Cardiac septum (tissue), 1 donor: ENCODE measurements at regions not wholly inside any gene's neighbourhood (a gene's known extent, or its start where the extent isn't known, plus 50 kb on each side); places are given as distances from the start of the nearest gene placed in this dataset.
A peak's percentile ranks its signal among the peaks of the same experiment; 100 is the strongest.

Experiments
- DNase-seq: peaks from one replicate; pipeline ENCODE4 v3.0.0-alpha.2; 2020; ENCODE audit warnings: low spot score
- intact Hi-C: fragments of 100-400 bp; cut with DNase I; formaldehyde crosslinking; loops from one replicate; pipeline ENCODE4 v1.14.0; 2022
- donor health status: DM: no; HTN: no; CAD: no.

- intact Hi-C loops = no loop called here
- DNase-seq = no peak
Measured at GRCh38 chr4:124017185-124017785, 620.7 kb downstream of the SPRY1 start.

DNA sequence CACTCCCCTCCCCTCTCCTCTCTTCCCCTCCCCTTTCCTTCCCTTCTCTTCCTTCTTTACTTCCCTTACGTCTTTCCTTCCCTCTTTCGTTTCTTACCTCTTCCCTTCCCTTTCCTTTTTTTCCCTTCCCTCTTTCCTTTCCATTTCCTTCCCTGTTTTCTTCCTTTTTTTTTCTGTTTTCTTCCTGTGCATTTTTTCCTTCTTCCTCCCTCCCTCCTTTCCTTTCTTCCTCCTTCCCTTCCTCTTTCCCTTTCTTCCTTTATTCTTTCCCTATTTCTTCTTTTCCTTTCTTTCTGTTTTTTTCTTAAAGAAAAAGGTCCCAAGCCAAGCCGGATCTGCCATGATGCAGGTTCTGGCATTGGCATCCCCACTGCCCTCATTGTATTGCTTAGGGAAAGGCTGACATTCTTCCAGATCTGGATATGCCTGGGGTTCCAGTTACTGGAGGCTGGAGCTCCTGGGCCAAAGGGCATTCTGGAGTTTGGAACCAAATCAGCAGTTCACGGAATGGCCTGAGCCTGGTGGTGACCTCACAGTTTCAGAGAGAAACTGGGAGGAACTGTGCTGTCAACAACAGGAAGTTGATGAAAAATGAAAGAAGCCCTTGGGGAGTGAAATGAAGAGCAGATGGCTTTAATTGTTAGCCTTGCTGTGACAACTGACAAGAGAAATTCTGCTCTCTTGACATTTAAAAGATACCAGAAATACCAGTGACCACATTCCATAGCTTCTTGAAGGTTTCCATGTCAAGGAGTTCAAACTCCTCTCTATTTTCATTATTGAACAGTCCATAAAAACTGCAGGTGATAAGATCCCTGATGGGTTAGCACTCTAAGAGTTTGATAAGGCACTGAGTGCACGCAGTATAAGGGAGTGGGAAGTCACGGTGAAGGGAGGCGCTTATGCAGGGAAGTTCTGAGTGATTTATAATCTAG is 622.1 kb downstream of the SPRY1 start:
- no peak for DNase-seq
- intact Hi-C loops = no loop called here

DNA sequence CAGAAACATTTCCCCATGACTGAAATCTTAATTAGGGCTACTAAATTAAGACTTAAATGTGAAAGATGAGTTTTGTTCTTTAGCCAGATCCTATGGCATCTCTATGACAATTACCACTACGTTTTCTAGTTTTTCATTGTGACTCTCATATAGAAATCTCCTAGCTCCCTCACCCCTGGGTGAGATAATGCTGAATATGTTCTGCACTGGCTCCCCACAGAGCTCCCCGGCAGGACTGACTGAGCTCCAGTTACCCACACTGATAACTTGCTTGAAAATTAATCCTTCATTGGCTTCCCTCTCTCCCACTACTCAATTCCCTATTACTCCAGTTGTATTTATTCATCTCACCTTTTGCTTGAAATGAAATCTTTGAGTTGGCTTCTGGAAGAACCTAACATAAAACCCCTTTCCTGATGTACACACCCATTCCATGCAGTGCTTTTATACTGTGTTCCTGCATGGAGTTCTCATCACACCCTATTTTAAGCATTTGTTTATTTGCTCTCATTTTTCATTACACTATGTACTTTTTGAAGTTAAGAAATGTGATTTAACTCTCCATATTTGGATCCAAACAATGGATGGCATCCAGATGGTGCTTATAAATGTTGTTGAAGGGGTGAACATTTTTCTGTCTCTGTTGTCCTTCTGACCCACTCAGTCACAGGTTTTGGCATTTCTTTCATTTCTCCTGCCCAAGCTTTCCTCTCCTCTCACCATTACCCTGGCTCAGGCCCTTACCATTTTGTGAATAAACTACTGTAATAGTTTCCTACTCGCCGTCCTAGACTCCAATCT is 623.4 kb downstream of the SPRY1 start:
- intact Hi-C loops = no loop called here
- no peak for DNase-seq

DNA sequence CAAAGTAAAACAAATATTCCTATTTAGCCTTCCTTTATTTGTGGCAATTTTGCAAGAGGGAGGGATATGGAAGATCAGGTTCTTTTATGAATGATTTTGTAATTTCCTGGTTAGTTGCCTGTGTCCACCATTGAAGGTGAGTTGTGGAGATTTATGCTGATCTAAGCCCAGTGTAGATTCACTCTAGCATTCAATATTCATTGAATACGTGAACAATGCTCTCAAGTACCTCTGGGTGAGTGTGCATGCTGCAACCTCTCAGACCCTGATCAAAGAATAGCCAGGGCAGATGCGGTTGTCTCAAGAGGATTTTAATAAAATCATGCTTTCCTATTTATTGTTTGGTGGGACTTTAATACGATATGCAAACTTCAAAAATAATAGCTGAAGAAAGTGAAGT is 628.4 kb downstream of the SPRY1 start:
- intact Hi-C loops = no loop called here
- no peak for DNase-seq

DNA sequence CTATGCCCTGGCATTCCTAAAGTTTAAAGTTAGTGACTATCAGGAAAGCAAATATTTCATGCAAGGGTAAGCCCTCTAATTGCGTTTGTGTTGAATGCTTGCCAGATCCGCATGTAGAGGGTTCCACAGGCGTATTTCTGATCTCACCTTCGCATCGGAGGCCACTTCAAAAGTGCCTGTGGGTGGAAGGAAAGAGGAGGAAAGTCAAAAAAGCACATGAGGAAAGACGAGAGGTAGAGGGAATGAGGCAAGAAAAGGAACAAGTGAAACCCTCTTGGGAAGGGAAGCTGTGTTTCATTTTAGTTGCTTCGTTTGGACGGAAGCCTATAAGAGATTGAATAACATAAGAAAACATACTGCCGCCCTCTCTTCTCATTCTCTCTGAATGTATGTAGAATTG is 628.8 kb downstream of the SPRY1 start:
- intact Hi-C loops = no loop called here
- DNase-seq = no peak

- no peak for DNase-seq
Measured at GRCh38 chr4:124028182-124028581, 631.6 kb downstream of the SPRY1 start.

GRCh38 chr4:124030147-124030546 is 633.6 kb downstream of the SPRY1 start:
- no peak for DNase-seq
- intact Hi-C loops = no loop called here

More at GRCh38 chr4:124028182-124028581, 631.6 kb downstream of the SPRY1 start:
- intact Hi-C loops = no loop called here

DNA sequence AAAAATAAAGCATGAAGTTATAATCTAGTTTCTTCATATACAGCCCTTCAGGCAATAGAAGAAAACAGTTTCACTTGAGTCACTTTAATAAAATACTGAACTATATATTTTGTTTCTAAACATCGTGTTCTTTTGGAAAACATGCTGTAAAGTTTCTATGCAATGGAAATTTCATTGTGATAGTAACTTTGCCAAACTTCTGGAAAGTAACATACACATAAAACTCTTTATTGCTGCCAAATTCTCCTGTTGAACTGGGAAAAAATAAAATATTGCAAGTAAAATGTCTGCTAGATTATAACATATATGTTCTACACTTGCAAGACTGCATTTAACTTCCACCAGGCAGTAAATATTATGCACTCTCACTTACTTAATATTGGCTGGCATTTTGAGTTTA is 635.4 kb downstream of the SPRY1 start:
- intact Hi-C loops = no loop called here
- no peak for DNase-seq

DNA sequence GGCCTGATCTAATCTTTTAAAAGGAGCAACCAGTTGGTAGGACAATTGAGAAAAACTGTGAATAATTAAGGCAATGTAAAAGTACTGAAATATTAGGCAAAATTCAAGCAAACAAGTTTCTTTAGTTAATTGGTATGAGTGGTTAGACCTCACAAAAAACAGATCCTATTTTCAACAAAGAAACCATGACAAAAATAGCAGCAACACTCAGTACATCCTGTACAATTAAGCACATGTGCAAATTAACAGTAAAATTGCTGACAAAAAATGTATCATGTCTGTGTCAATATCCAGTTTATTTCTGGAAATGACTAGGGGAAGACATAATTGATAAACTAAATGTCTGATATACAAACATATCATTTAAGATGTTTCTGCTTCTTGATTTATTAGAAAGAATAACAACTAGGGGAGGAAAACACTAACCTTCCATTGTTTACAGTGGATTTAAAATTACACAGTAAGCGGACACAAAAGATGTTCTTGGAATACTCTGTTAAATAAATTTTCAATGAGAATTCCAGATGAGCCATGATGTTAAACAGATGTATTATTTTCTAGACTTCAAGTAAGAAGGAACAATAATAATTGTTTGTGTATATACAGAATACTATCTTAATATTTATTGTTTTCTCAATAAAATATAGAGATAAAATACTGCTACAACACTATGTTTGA is 638.9 kb downstream of the SPRY1 start:
- DNase-seq = no peak
- intact Hi-C loops = no loop called here

GRCh38 chr4:124037236-124037635 is 640.6 kb downstream of the SPRY1 start:
- no peak for DNase-seq
- intact Hi-C loops = no loop called here

- intact Hi-C loops = no loop called here
- no peak for DNase-seq
Measured at GRCh38 chr4:124044330-124044729, 647.7 kb downstream of the SPRY1 start.

DNA sequence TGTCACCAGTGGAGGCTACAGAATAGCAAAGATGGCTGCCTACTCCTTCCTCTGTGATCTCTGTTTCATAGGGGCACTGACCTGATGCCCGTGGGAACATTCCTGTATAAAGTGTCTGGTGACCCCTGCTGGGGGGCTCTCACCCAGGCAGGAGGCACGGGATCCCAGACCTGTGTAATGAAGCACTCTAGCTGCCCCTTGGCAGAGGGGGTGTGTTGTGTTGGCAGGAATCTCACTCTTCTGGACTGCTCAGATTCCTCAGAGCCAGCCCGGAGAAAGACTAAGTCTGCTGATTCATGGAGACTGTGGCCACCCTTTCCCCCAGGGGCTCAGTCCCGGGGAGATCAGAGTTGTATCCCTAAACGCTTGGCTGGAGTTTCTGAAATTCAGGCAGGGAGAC is 648.3 kb downstream of the SPRY1 start:
- DNase-seq = no peak
- intact Hi-C loops = no loop called here

- no peak for DNase-seq
- intact Hi-C loops = no loop called here
Measured at GRCh38 chr4:124046190-124046589, 649.6 kb downstream of the SPRY1 start.

DNA sequence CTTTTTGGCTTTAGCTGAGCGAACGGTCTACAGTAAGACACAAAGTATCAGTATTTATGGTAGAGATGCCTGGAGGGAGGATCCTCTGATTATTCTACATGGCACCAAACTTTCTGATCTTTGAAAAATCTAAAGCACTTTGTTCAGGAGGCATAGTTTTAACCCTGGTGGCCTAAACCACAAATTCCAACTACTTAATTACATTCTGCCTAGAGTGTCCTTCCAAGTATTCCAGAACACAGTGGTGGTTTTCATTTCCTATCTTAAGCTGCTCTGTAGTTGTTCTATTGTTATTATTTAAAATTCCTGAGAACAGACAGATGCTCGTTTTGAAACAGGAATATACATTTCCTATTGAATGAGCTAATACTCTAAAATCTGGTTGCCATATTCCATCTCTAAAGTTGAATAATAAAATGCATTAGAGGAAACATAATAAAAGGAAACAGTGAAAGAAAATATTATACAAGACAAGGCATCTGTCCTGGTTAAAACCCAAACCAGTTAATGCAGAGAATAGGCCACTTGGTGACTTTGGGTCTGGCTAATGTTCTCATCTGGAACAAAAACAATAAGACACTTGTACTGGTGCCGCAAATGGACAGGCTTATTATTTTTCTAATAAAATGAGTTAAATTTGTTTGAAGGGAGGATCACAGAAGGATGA is 657.4 kb downstream of the SPRY1 start:
- intact Hi-C loops = no loop called here

DNA sequence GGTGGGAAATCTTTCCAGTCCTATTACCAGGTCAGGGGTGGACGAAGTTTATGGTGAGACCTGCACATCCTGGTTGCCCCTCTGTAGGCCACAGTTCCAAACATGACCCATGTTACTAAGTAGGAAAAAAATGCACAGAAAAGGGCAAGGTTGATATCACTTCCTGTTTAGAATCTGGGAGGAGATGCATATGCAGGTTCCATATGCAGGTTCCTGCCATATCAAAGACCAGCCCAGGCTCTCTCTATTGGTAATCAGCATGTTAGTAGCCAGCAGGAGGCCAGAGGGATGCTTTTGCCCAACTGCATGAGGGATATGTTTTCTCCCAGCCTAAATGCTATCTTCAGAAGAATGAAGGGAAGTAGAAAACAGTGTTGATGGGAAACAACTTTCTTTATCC is 657.2 kb downstream of the ANKRD50 start:
- intact Hi-C loops = no loop called here

More for the DNA sequence above, 657.4 kb downstream of the SPRY1 start:
- DNase-seq = no peak

DNA sequence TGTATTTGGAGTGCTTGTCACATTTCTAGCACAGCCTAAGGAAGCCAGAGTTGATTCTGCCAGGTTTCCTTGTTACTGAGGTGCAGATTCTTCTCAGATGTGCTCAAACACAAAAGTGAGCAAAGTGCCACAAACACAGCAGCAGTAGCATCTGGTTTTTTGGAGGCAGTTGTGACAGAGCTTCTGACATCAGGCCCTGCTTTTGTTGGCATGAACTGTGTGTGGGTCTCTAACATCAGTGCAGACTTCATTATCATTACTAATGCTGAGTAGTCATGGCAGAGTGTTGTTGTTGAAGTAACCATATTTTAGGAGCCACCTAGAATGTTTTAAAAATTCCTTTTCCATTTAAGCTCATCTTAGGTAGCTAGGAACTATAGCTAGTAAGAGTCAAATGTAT is 656.6 kb downstream of the ANKRD50 start:
- intact Hi-C loops = no loop called here
- DNase-seq = no peak

More for the DNA sequence above, 657.2 kb downstream of the ANKRD50 start:
- DNase-seq = no peak

DNA sequence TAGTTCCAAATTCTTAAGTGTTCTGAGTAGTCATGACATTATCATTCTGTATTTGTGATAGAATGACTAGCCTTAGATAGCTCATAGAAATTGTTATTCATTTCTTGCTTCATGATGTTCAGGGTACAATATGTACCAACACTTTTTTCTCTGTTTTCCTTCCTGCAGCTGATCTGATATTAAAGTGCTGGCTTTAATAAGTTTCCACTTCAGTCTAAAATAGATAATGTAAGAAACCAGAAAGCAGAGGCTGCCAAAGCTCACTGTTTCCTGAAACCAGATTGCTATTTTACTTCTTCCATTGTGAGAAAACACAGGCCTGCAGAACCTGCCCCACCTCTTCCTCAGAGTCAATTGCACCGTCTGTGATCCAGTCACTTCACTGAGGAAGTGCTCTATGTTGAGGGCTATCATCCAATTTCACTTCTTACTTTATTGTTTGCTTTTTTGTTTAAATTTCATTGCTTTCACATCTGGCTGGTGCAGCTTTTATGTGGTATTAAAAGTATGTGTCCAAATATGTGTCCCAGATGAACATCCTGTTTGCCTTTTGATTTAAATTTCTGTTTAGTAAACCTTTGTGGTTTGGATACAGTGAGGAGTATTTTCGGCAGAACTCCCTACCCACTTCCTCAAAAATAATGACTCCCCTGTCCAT is 652.1 kb downstream of the ANKRD50 start:
- peak; percentile 70 for DNase-seq
- intact Hi-C loops = loop anchor here (2.0 kb wide), 1 partner anchor 74 kb away; no protein-coding TSS in a partner anchor

DNA sequence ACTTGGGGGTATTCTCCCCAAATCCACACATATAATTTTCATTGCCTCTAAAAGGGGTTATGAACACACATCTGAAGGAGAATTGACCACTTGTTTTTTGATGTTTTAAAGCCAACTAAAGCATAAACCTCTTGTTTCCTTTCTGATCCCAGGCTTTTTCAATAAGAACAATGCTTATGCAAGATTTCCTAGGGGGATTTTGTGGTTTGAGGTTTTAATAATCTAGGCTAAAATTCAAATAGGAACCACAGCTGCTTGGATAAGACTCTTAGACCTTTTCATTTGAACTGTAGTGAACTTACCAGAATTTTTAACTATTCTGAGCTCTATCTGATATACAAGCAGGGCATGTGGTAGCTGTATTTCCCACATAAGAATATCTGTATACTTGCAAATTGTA is 651.1 kb downstream of the ANKRD50 start:
- DNase-seq = no peak
- intact Hi-C loops = loop anchor here (2.0 kb wide), 1 partner anchor 75 kb away; no protein-coding TSS in a partner anchor

- intact Hi-C loops = no loop called here
Measured at GRCh38 chr4:124065422-124065821, 647.1 kb downstream of the ANKRD50 start.

More at GRCh38 chr4:124065422-124065821, 647.1 kb downstream of the ANKRD50 start:
- DNase-seq = no peak
